Middle frontal gyrus (tissue), 1 donor: ENCODE measurements at regions not wholly inside any gene's neighbourhood (a gene's known extent, or its start where the extent isn't known, plus 50 kb on each side); places are given as distances from the start of the nearest gene placed in this dataset.
"Not testable (repeated sequence)": the region's sequence is repeated elsewhere in the genome, so short reads cannot be mapped to it uniquely, and the experiment has no call there.

Experiments used
- DNase-seq: peaks from one replicate; pipeline ENCODE4 v3.0.0-alpha.2; 2015; ENCODE audit warnings: low spot score; ENCODE audit errors: extremely low spot score

- no peak for DNase-seq
These were observed 116.6 kb upstream of the TNRC6C start for GRCh38 chr17:77841742-77842527.

DNA sequence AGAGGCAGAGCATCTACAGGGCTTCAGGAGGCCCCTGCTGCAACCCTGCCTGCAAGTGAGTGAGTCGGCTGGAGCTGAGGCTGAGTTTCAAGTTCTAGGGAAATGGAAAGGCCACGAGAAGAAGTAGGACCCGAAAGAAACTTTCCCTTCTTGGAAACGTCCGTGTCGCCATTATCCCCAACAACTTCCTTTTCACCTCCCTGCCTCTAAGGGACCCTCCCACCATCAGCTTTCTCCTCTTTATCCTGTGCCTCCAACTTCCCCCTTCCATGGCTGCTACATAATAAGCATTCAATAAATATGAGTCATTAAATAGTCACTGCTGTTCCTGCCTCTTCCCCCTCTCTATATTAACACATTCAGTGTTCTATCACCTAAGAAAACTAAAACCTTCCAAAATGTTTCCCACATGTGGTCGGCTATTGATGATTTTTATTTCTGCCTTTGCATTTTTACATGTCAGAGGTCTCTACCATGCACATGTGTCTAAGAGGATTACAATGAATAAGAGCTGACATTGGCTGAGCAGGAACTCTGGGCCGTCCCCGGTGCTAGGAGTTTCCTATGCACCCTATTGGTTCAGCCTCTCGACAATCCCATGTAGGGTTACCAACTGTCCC lies 115.9 kb upstream of the TNRC6C start:
- no peak for DNase-seq

DNA sequence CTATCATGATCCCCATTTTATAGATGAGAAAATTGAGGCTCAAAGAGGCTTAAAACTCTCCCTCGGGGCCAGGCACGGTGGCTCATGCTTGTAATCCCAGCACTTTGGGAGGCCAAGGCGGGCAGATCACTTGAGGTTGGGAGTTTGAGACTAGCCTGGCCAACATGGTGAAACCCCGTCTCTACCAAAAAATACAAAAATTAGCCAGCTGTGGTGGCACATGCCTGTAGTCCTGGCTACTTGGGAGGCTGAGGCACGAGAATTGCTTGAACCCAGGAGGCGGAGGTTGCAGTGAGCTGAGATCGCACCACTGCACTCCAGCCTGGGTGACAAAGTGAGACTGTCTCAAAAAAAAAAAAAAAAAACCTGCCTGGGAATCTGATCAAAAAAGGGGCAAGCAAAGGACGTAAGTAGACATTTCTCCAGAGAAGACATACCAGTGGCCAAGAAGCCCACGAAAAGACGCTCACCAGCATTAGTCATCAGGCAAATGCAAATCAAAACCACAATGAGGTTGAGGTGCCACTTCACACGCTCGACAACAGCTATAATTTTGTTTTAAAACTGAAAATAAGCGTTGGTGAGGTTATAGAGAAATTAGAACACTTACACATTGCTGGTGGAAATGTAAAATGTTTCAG lies 115.1 kb upstream of the TNRC6C start:
- DNase-seq = not testable (repeated sequence)

- no peak for DNase-seq
These were observed 114.6 kb upstream of the TNRC6C start for GRCh38 chr17:77843896-77844295.

DNA sequence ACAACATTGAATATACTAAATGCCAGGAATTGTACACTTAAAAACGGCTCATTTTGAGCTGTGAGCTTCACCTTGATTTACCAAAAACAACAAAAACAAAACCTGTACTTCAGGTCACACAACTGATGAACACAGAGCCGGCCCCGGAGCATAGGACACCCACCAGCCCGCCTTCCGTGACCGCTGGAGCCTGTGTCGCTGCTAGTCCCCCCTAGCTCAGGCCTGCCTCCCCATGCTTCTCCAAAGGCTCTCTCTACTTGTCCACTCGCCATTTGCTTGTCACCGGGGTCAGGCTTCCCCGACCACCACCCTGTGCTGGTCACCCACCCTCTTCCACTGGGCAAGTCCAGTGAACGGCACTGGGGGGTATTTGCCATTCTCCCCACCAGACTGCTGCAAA lies 113.8 kb upstream of the TNRC6C start:
- no peak for DNase-seq

- DNase-seq = no peak
These were observed 112.8 kb upstream of the TNRC6C start for GRCh38 chr17:77845541-77846225.

DNA sequence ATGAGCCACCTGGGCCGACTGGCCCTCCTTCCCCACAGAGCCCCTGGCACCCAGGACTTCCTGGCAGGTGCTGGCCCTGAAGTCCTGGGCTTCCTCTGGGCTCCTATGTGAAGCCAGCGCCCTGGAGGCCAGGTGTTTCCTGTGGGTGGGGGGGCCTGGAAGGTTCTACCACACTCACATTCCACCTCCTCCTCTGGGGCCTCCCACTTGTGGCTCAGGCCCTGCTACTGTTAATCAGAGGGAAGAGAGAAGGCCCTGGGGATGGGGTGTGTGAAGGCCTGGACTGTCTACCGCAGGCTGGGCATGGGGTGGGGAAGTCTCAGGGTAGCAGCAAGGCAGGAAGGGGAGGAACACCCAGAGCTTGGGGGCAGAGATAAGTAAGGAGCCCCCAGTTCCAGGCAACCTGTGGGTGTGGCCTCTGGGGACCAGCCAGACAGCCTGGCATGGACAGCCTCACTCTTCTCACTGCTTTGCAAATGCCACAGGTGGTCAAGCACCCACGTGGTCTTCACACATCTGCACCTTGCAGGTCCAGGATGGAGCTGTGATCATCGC lies 111.9 kb upstream of the TNRC6C start:
- no peak for DNase-seq

- DNase-seq = no peak
These were observed 111.0 kb upstream of the TNRC6C start for GRCh38 chr17:77847221-77848085.

GRCh38 chr17:77848257-77848656 lies 110.2 kb upstream of the TNRC6C start:
- no peak for DNase-seq

DNA sequence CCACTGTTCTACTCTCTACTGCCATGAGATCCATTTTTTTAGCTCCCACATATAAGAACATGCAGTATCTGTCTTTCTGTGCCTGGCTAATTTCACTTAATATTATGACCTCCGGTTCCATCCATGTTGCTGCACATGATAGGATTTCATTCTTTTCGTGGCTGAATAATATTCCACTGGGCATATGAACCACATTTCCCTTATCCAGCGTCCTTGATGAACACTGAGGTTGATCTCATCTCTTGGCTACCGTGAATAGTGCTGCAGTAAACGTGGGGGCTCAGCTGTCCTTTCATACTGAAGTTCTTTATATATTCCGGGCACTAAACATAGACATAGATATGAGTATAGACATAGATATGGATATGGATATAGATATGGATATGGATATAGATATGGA lies 109.3 kb upstream of the TNRC6C start:
- DNase-seq = no peak

DNA sequence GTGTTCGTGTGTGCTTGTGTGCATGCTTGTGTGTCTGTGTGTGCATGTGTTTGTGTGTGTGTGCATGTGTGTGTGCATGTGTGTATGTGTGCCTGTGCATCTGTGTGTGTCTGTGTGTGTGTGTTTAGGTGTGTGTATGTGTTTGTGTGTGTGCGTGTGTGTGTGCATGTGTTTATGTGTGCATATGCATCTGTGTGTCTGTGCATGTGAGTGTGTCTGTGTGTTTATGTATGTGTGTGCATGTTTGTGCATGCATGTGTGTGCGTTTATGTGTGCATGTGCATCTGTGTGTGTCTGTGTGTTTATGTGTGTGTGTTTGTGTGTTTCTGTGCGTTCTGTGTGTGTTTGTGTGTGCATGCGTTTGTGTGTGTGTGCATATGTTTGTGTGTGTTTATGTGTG lies 106.6 kb upstream of the TNRC6C start:
- no peak for DNase-seq

DNA sequence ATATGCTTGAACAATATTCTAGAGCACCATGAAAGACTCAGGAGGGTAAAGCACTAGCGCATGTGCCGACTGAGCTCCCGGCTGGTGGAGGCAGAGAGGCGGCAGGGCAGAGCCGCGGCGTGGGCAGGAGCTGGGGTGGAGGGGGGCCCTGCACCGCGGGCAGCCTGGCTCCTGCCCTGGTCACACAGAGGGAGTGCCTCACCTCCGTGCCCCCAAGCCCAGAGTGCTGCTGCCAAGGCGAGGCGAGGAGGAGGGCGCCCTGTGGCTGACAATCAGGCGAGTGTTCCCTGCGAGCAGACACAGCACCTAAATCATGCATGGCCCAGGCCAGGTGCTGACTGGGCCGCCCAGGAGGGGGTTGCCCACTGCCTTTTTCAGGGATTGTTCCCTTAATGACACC lies 105.8 kb upstream of the TNRC6C start:
- no peak for DNase-seq

DNA sequence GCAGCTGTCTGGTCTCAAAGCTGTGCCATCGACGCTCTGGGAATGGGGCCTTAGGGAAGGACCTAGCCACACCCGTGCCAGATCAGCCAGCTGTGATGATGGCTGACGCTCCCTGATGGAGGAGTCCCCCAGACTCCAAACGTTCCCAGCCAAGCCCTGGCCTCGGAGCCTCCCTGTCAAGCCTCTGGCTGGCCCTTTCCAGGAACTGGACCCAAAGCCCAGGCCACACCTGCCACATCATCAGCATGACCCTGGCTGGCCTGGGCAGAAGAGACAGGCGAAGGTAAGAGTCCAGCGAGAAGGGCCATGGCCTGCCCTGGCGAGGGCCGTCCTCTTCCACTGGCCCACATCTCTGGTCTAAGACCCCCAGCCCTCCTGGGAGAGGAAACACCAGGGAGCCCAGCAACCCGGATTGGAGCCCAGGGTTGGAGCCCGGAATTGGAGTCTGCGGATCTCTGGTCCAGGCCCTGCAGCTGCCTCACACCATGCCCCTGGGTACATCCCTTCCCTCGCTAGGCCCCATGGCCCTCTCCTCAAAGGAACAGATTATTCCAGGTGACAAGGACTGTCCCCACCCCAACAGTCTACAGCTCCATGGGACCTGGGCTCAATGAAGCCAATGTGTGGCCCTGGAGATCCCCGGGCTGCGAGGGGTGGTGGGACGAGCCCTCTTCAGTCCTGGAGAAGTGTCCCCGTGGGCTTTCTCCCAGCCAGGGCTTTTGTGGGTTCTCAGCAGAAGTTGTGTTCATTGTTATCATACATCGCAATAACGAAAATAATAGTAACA lies 105.1 kb upstream of the TNRC6C start:
- no peak for DNase-seq

- no peak for DNase-seq
These were observed 104.3 kb upstream of the TNRC6C start for GRCh38 chr17:77854083-77854758.

GRCh38 chr17:77854759-77855745 lies 103.5 kb upstream of the TNRC6C start:
- no peak for DNase-seq

- no peak for DNase-seq
These were observed 101.8 kb upstream of the TNRC6C start for GRCh38 chr17:77856551-77857305.

DNA sequence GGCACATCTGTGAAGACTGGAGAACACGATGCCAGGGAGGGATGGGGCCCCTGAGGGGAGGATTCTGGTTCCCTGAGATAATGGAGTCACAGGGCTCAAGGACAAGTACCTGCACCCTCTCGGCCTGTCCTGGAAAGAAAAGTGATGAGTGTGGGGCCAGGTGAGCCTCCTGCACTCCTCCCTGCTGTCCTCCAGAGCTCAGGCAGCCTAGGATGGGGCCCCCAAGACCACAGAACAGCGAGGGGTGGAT lies 101.3 kb upstream of the TNRC6C start:
- DNase-seq = no peak

GRCh38 chr17:77857613-77858012 lies 100.9 kb upstream of the TNRC6C start:
- DNase-seq = no peak
